ENCODE measurements at regions not wholly inside any gene's neighbourhood (a gene's known extent, or its start where the extent isn't known, plus 50 kb on each side); places are given as distances from the start of the nearest gene placed in this dataset.
A peak's percentile ranks its signal among the peaks of the same experiment; 100 is the strongest.

DNA sequence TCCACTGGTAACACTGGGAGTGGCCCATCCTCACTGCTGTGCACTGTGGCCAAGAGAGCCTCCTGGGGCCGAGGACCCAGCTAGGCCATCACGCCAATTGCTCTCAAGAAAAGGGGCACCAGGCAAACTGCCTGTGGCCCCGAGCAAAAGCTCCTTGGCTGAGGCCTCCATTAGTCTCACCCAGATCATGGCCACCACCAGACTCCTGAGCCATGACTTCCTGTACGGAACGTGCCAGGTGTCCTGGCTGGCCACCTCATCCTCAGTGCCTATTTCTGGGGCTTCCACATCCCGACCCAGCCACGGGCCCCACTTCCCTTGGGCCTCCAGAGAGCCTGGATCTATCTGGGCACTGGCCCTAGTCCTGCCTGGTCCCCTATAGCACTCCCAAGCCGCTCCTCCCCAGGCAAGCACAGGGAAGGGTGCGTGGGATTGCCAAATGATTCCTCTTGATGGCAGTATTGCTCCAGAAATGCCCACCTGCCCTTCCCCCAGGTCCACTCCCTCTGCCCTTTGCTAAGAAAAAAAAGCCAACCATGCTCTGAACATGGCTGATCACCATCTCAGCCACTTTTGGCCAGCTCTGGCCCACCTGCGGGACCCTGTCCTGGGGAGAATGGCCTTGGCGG lies 212.6 kb upstream of the AGTR2 start (continued):
- TF ChIP-seq HNRNPLL (IDR thresholded peaks at IDR 0.05; ENCODE audit: low read depth, low read length, poor library complexity, severe bottlenecking) (no peak), ARNTL (CRISPR knock-in tag; IDR thresholded peaks at IDR 0.05) (no peak), GATAD2A (CRISPR knock-in tag; IDR thresholded peaks at IDR 0.05) (no peak), CHD2 (IDR thresholded peaks at IDR 0.05; ENCODE audit: low read depth, low read length) (peak; percentile 58; the same call in 1 of the 2 replicates), ZSCAN20 (CRISPR knock-in tag; IDR thresholded peaks at IDR 0.05; ENCODE audit: borderline replicate concordance) (no peak), ZNF709 (CRISPR knock-in tag; IDR thresholded peaks at IDR 0.05) (no peak), ZNF329 (CRISPR knock-in tag; IDR thresholded peaks at IDR 0.05; ENCODE audit: low read depth) (no peak), HDAC2 (CRISPR knock-in tag; IDR thresholded peaks at IDR 0.05) (no peak), ZNF510 (CRISPR knock-in tag; IDR thresholded peaks at IDR 0.05; ENCODE audit: low read depth) (no peak), TEAD2 (CRISPR knock-in tag; IDR thresholded peaks at IDR 0.05) (no peak), ZNF205 (CRISPR knock-in tag; IDR thresholded peaks at IDR 0.05) (no peak), RBM22 (optimal IDR thresholded peaks at IDR 0.05; ENCODE audit: low read length) (no peak), ZNF501 (CRISPR knock-in tag; IDR thresholded peaks at IDR 0.05) (no peak), MED8 (CRISPR knock-in tag; IDR thresholded peaks at IDR 0.05; ENCODE audit: insufficient replicate concordance) (no peak), FOXA3 (CRISPR knock-in tag; IDR thresholded peaks at IDR 0.05) (no peak), ZNF747 (CRISPR knock-in tag; IDR thresholded peaks at IDR 0.05; ENCODE audit: borderline replicate concordance) (no peak), RCOR2 (CRISPR knock-in tag; IDR thresholded peaks at IDR 0.05) (no peak), ZSCAN25 (CRISPR knock-in tag; IDR thresholded peaks at IDR 0.05) (no peak)
- TF ChIP-seq, protein P1, sequence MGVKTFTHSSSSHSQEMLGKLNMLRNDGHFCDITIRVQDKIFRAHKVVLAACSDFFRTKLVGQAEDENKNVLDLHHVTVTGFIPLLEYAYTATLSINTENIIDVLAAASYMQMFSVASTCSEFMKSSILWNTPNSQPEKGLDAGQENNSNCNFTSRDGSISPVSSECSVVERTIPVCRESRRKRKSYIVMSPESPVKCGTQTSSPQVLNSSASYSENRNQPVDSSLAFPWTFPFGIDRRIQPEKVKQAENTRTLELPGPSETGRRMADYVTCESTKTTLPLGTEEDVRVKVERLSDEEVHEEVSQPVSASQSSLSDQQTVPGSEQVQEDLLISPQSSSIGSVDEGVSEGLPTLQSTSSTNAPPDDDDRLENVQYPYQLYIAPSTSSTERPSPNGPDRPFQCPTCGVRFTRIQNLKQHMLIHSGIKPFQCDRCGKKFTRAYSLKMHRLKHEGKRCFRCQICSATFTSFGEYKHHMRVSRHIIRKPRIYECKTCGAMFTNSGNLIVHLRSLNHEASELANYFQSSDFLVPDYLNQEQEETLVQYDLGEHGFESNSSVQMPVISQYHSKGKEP (CRISPR knock-in tag; IDR thresholded peaks at IDR 0.05), result no peak
- TF ChIP-seq, protein P2, sequence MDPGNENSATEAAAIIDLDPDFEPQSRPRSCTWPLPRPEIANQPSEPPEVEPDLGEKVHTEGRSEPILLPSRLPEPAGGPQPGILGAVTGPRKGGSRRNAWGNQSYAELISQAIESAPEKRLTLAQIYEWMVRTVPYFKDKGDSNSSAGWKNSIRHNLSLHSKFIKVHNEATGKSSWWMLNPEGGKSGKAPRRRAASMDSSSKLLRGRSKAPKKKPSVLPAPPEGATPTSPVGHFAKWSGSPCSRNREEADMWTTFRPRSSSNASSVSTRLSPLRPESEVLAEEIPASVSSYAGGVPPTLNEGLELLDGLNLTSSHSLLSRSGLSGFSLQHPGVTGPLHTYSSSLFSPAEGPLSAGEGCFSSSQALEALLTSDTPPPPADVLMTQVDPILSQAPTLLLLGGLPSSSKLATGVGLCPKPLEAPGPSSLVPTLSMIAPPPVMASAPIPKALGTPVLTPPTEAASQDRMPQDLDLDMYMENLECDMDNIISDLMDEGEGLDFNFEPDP (CRISPR knock-in tag; conservative IDR thresholded peaks at IDR 0.05), result 0 out of 2 replicates have a peak, but pooled peaks have one; percentile 36
- TF ChIP-seq, protein P3, sequence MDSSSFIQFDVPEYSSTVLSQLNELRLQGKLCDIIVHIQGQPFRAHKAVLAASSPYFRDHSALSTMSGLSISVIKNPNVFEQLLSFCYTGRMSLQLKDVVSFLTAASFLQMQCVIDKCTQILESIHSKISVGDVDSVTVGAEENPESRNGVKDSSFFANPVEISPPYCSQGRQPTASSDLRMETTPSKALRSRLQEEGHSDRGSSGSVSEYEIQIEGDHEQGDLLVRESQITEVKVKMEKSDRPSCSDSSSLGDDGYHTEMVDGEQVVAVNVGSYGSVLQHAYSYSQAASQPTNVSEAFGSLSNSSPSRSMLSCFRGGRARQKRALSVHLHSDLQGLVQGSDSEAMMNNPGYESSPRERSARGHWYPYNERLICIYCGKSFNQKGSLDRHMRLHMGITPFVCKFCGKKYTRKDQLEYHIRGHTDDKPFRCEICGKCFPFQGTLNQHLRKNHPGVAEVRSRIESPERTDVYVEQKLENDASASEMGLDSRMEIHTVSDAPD (CRISPR knock-in tag; IDR thresholded peaks at IDR 0.05), result no peak
- TF ChIP-seq, protein P4, sequence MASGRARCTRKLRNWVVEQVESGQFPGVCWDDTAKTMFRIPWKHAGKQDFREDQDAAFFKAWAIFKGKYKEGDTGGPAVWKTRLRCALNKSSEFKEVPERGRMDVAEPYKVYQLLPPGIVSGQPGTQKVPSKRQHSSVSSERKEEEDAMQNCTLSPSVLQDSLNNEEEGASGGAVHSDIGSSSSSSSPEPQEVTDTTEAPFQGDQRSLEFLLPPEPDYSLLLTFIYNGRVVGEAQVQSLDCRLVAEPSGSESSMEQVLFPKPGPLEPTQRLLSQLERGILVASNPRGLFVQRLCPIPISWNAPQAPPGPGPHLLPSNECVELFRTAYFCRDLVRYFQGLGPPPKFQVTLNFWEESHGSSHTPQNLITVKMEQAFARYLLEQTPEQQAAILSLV (CRISPR knock-in tag; IDR thresholded peaks at IDR 0.05; ENCODE audit: borderline replicate concordance), result no peak
- TF ChIP-seq, protein P5, sequence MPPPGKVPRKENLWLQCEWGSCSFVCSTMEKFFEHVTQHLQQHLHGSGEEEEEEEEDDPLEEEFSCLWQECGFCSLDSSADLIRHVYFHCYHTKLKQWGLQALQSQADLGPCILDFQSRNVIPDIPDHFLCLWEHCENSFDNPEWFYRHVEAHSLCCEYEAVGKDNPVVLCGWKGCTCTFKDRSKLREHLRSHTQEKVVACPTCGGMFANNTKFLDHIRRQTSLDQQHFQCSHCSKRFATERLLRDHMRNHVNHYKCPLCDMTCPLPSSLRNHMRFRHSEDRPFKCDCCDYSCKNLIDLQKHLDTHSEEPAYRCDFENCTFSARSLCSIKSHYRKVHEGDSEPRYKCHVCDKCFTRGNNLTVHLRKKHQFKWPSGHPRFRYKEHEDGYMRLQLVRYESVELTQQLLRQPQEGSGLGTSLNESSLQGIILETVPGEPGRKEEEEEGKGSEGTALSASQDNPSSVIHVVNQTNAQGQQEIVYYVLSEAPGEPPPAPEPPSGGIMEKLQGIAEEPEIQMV (CRISPR knock-in tag; IDR thresholded peaks at IDR 0.05; ENCODE audit: low read depth), result no peak
- TF ChIP-seq, protein P6, sequence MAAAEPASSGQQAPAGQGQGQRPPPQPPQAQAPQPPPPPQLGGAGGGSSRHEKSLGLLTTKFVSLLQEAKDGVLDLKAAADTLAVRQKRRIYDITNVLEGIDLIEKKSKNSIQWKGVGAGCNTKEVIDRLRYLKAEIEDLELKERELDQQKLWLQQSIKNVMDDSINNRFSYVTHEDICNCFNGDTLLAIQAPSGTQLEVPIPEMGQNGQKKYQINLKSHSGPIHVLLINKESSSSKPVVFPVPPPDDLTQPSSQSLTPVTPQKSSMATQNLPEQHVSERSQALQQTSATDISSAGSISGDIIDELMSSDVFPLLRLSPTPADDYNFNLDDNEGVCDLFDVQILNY (CRISPR knock-in tag; conservative IDR thresholded peaks at IDR 0.05), result no peak
